Jurkat, Clone E6-1 (cell line): ENCODE measurements at regions not wholly inside any gene's neighbourhood (a gene's known extent, or its start where the extent isn't known, plus 50 kb on each side); places are given as distances from the start of the nearest gene placed in this dataset.

Source experiments
- DNase-seq: peaks from one replicate; pipeline ENCODE4 v3.0.0-alpha.2; 2011; ENCODE audit warnings: low read depth, low spot score
- H3K4me3 ChIP-seq: 2 replicates; pipeline ENCODE4 v1.5.1; 2011; ENCODE audit warnings: mild to moderate bottlenecking, low read length, control low read depth, moderate library complexity

GRCh38 chr1:30508611-30509010 lies 214.8 kb downstream of the MATN1 start:
- no peak overlapping the region for H3K4me3 ChIP-seq
- no peak for DNase-seq

GRCh38 chr1:30508175-30508448 lies 215.3 kb downstream of the MATN1 start:
- no peak overlapping the region for H3K4me3 ChIP-seq
- no peak for DNase-seq

- DNase-seq = no peak
Measured at GRCh38 chr1:30507401-30508174, 215.8 kb downstream of the MATN1 start.

GRCh38 chr1:30507016-30507312 lies 216.4 kb downstream of the MATN1 start:
- no peak for DNase-seq
- H3K4me3 ChIP-seq = no peak overlapping the region

More at GRCh38 chr1:30507401-30508174, 215.8 kb downstream of the MATN1 start:
- no peak overlapping the region for H3K4me3 ChIP-seq

GRCh38 chr1:30506291-30507015 lies 216.9 kb downstream of the MATN1 start:
- DNase-seq = no peak

DNA sequence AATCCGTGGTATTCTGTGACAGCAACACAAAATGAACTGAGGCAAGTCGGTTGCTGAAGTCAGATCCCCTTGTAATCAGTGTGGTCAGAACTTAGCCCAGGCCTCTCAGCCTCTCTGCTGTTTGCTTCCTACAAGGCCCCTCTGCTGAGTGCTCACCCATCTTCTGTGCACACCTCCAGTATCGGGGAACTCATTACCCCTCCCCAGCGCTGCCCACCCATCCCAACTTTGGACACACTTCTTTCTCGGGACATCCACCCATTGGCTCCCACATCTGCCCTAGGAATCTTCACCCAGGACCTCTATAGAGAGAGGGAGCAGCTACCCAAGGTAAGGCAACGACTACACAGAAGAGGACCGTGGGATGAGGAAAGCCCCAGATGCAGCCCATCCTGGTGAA lies 217.5 kb downstream of the MATN1 start:
- DNase-seq = no peak
- no peak overlapping the region for H3K4me3 ChIP-seq

More at GRCh38 chr1:30506291-30507015, 216.9 kb downstream of the MATN1 start:
- no peak overlapping the region for H3K4me3 ChIP-seq

DNA sequence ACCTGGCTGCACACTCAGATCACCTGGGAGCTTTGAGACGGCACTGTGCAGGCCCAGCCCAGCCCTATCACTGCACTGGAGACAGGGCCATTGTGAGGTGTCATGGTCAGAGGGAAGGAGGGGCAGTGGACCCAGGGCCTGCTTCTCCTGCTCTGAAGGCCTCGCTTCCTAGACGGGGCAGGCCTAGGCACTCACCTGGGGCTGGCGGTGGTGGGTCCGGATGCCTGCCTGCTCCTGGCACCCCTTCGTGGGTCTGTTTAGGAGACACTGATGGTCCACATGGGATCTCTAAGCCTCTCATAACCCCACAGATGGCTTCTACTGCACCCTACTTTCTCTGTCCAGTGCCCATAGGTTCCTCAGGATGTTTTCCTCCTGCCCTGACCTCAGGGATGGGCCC lies 230.9 kb downstream of the MATN1 start:
- no peak overlapping the region for H3K4me3 ChIP-seq
- no peak for DNase-seq

- DNase-seq = no peak
- H3K4me3 ChIP-seq = no peak overlapping the region
Measured at GRCh38 chr1:30491831-30492230, 231.6 kb downstream of the MATN1 start.

GRCh38 chr1:30490554-30491053 lies 232.8 kb downstream of the MATN1 start:
- DNase-seq = no peak
- H3K4me3 ChIP-seq = no peak overlapping the region

GRCh38 chr1:30489737-30490389 lies 233.5 kb downstream of the MATN1 start:
- DNase-seq = no peak
- H3K4me3 ChIP-seq = no peak overlapping the region

GRCh38 chr1:30488324-30488913 lies 235.0 kb downstream of the MATN1 start:
- H3K4me3 ChIP-seq = no peak overlapping the region
- no peak for DNase-seq

DNA sequence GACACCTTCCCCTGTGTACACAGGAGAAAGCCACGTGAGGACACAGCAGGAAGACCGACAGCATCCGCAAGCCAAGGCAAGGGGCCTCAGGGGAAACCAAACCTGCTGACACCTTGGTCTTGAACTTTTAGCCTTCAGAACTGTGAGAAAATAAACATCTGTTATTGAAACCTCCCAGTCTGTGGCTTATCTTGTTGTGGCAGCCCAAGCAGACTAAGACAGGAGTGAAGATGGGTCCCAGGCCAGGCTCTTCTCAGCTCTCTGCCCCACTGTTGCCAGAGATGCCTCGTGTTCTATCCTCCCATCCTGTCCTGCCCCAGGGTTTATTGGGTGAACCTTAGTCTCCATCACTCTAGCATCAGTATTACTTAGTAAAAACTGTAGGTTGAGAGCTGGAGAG lies 236.3 kb downstream of the MATN1 start:
- H3K4me3 ChIP-seq = no peak overlapping the region
- no peak for DNase-seq

DNA sequence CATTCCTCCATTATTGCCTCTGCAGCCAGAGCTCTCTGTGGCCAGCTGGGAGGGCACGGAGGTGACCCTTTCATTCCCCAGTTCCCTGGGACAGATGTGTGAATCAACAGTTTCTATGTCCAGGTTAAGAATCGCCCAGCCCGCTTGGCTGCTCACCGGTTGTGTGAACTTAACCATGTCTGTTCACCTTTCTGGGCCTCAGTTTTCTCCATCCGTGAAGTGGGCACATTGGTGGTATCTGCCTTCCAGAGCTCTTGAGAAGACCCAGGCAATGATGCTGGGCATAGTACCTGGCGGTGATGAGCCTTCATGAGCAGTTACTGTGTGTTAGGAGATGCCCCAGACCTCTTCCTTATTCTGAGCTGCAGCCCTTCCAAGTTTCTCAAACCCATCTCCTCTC lies 238.3 kb downstream of the MATN1 start:
- no peak for DNase-seq
- no peak overlapping the region for H3K4me3 ChIP-seq

- no peak overlapping the region for H3K4me3 ChIP-seq
- DNase-seq = no peak
Measured at GRCh38 chr1:30484668-30485067, 238.7 kb downstream of the MATN1 start.

- DNase-seq = no peak
- no peak overlapping the region for H3K4me3 ChIP-seq
Measured at GRCh38 chr1:30479575-30479974, 243.8 kb downstream of the MATN1 start.

DNA sequence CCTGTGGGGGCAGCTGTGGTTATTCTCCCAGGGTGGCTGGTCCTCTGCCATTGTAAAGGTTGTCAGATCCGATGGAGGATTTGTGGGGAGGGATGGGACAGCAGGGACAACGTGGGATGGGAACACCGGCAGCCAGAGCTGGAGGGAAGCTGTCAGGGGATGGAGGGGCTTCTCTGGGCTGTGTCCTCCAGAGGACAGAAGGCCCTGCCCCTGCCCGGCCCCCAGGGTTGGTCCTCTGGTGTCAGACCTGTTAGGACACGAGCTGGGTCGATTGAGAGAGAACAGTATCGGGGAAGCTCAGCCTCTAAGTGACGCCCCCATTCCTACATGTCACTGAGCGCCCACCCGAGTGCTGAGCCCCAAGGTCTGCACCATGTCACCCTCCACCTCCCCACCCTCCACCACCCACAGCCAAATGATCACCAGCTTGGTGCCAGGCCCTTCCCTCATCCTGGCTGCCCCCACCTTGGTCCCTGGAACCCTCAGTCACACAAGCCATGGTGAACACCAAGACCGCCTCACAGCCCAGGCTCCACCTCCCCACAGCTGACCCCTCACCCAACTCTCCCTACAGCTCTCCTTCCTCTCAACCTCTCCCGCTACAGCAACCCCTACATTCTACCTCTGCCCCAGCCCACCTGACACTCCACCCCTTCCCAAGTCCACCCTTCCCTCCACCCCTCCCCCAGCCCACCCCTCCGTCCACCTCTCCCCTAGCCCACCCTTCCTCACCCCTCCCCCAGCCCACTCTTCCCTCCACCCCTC lies 244.4 kb downstream of the MATN1 start:
- H3K4me3 ChIP-seq = no peak overlapping the region
- no peak for DNase-seq

GRCh38 chr1:30478283-30478682 lies 245.1 kb downstream of the MATN1 start:
- DNase-seq = no peak
- H3K4me3 ChIP-seq = no peak overlapping the region

- no peak overlapping the region for H3K4me3 ChIP-seq
- DNase-seq = no peak
Measured at GRCh38 chr1:30477588-30477987, 245.8 kb downstream of the MATN1 start.

GRCh38 chr1:30476911-30477459 lies 246.4 kb downstream of the MATN1 start:
- no peak for DNase-seq
- H3K4me3 ChIP-seq = no peak overlapping the region
